ENCODE measurements at regions not wholly inside any gene's neighbourhood (a gene's known extent, or its start where the extent isn't known, plus 50 kb on each side); places are given as distances from the start of the nearest gene placed in this dataset.

- TF ChIP-seq REST (IDR thresholded peaks at IDR 0.05; ENCODE audit: low read depth) (no peak), POLR2A (IDR thresholded peaks at IDR 0.05; ENCODE audit: borderline replicate concordance, extremely low read depth, insufficient read depth, insufficient read length) (no peak), MAX (IDR thresholded peaks at IDR 0.05) (no peak), RAD21 (IDR thresholded peaks at IDR 0.05; ENCODE audit: low read depth) (no peak), CTCF (IDR thresholded peaks at IDR 0.05 in 2 of 3, conservative IDR thresholded peaks at IDR 0.05 in 1 of 3; ENCODE audit: borderline replicate concordance in 1 of 3, insufficient read depth in 1 of 3, low read depth in 2 of 3, low read length in 2 of 3) (no peak)
Observed at GRCh38 chr2:7324706-7325105, 407.5 kb downstream of the RNF144A start (continued).

- intact Hi-C loops (cut with micrococcal nuclease) = no loop called here
- ATAC-seq = no peak
- TF ChIP-seq ZBTB33 (IDR thresholded peaks at IDR 0.05; ENCODE audit: extremely low read depth, insufficient replicate concordance, low read length) (no peak), MAX (IDR thresholded peaks at IDR 0.05) (no peak), TCF7L2 (IDR thresholded peaks at IDR 0.05; ENCODE audit: borderline replicate concordance, extremely low read depth, insufficient read depth, insufficient read length) (no peak), CTCF (IDR thresholded peaks at IDR 0.05 in 2 of 3, conservative IDR thresholded peaks at IDR 0.05 in 1 of 3; ENCODE audit: borderline replicate concordance in 1 of 3, insufficient read depth in 1 of 3, low read depth in 2 of 3, low read length in 2 of 3) (no peak), CBX3 (IDR thresholded peaks at IDR 0.05; ENCODE audit: low read depth) (no peak), EZH2 (IDR thresholded peaks at IDR 0.05) (no peak), EGR1 (IDR thresholded peaks at IDR 0.05; ENCODE audit: low read depth) (no peak), SRF (IDR thresholded peaks at IDR 0.05; ENCODE audit: low read depth) (no peak)
Observed at GRCh38 chr2:7325186-7325585, 408.0 kb downstream of the RNF144A start.

More at GRCh38 chr2:7325186-7325585, 408.0 kb downstream of the RNF144A start:
- Histone ChIP-seq H3K9me3 (ENCODE audit: control insufficient read depth in 1 of 2, insufficient read depth in 1 of 2, low read depth in 1 of 2, low read length in 2 of 2) (no peaks in the 10 kb centered on the region), H4K20me1 (ENCODE audit: insufficient read depth) (no peaks in the 10 kb centered on the region), H3K9me2 (ENCODE audit: insufficient read depth) (no peaks in the 10 kb centered on the region), H3K4me3 (replicated peaks in 1 of 2; ENCODE audit: low read depth in 1 of 2, low read length in 2 of 2) (no peak overlapping the region), H3K9ac (ENCODE audit: low read length) (no peak overlapping the region), H3K4me2 (ENCODE audit: low read length) (no peak overlapping the region), H3K27ac (ENCODE audit: low read depth, low read length) (no peak overlapping the region), H3K36me3 (ENCODE audit: control insufficient read depth in 1 of 2, insufficient read depth in 2 of 2, low read length in 2 of 2) (no peaks in the 10 kb centered on the region), H2AFZ (ENCODE audit: low read depth, low read length, poor library complexity, severe bottlenecking) (no peak overlapping the region), H3K79me2 (ENCODE audit: insufficient read depth, low read length) (no peaks in the 10 kb centered on the region), H3K27me3 (ENCODE audit: insufficient read depth, low read length) (peaks cover 32% of the 10 kb centered on the region), H3K4me1 (ENCODE audit: control insufficient read depth in 1 of 2, insufficient read depth in 2 of 2, low read length in 2 of 2) (no peaks in the 10 kb centered on the region)
- RAD21 ChIA-PET (ENCODE audit: low non-redundant PET in 1 of 2, low total read pairs in 2 of 2, uncharacterized antibody in 2 of 2, unreplicated experiment in 2 of 2) = no interaction called here
- no peak for DNase-seq (ENCODE audit: low read depth, low spot score)
- BruUV-seq (replicated peaks) = no TSS peak
- POLR2A ChIA-PET = no interaction called here
- CTCF ChIA-PET = no interaction called here
